ENCODE measurements at regions not wholly inside any gene's neighbourhood (a gene's known extent, or its start where the extent isn't known, plus 50 kb on each side); places are given as distances from the start of the nearest gene placed in this dataset.
A peak's percentile ranks its signal among the peaks of the same experiment; 100 is the strongest.

- CTCF ChIA-PET, result interaction anchor here (0.6 to 0.9 kb wide), 3 partner anchors 9 to 269 kb away, joined by 3 to 4 read pairs (median 4); no protein-coding TSS in a partner anchor
- H3K27ac Mint-ChIP-seq, result no peak overlapping the region
Measured at GRCh38 chr7:131190146-131190545, 137.5 kb upstream of the MKLN1 start.

GRCh38 chr7:131190581-131190980 is 137.1 kb upstream of the MKLN1 start:
- peaks cover 2% of the 10 kb centered on the region for H3K36me3 Mint-ChIP-seq (ENCODE audit: low read depth)
- no peak overlapping the region for H3K27ac Mint-ChIP-seq
- peaks cover 2% of the 10 kb centered on the region for H3K27me3 Mint-ChIP-seq (ENCODE audit: low read depth)
- no peak overlapping the region for H3K4me3 Mint-ChIP-seq
- DNase-seq, result no peak
- CTCF ChIA-PET, result interaction anchor here (0.6 to 0.9 kb wide), 3 partner anchors 8 to 269 kb away, joined by 3 to 4 read pairs (median 4); no protein-coding TSS in a partner anchor
- no peaks in the 10 kb centered on the region for H3K9me3 Mint-ChIP-seq (ENCODE audit: insufficient read depth)
- no peak for ATAC-seq
- POLR2A ChIA-PET, result no interaction called here
- H3K4me1 Mint-ChIP-seq (ENCODE audit: low read depth), result peaks cover 35% of the 10 kb centered on the region

More at GRCh38 chr7:131190146-131190545, 137.5 kb upstream of the MKLN1 start:
- ATAC-seq, result no peak
- Mint-ChIP-seq H3K4me1 (ENCODE audit: low read depth) (peaks cover 35% of the 10 kb centered on the region), H3K36me3 (ENCODE audit: low read depth) (peaks cover 2% of the 10 kb centered on the region), H3K4me3 (no peak overlapping the region), H3K27me3 (ENCODE audit: low read depth) (peaks cover 2% of the 10 kb centered on the region), H3K9me3 (ENCODE audit: insufficient read depth) (no peaks in the 10 kb centered on the region)
- POLR2A ChIA-PET, result interaction anchor here (3.2 kb wide), 1 partner anchor 81 kb away, joined by 18 read pairs; no protein-coding TSS in a partner anchor
- DNase-seq, result no peak

GRCh38 chr7:131194070-131194865 is 133.4 kb upstream of the MKLN1 start:
- POLR2A ChIA-PET, result no interaction called here
- no peaks in the 10 kb centered on the region for H3K36me3 Mint-ChIP-seq (ENCODE audit: low read depth)
- no peak for DNase-seq
- no peaks in the 10 kb centered on the region for H3K9me3 Mint-ChIP-seq (ENCODE audit: insufficient read depth)
- no peak overlapping the region for H3K4me3 Mint-ChIP-seq
- H3K4me1 Mint-ChIP-seq (ENCODE audit: low read depth), result peaks cover 26% of the 10 kb centered on the region
- no peak overlapping the region for H3K27ac Mint-ChIP-seq
- CTCF ChIA-PET, result interaction anchor here (1.1 kb wide), 1 partner anchor 15 kb away, joined by 4 read pairs; no protein-coding TSS in a partner anchor
- H3K27me3 Mint-ChIP-seq (ENCODE audit: low read depth), result peaks cover 2% of the 10 kb centered on the region
- no peak for ATAC-seq

- Mint-ChIP-seq H3K4me3 (no peak overlapping the region), H3K27me3 (ENCODE audit: low read depth) (peaks cover 2% of the 10 kb centered on the region), H3K36me3 (ENCODE audit: low read depth) (no peaks in the 10 kb centered on the region), H3K4me1 (ENCODE audit: low read depth) (peaks cover 9% of the 10 kb centered on the region), H3K27ac (no peak overlapping the region), H3K9me3 (ENCODE audit: insufficient read depth) (no peaks in the 10 kb centered on the region)
- DNase-seq (peak; percentile 17), ATAC-seq (no peak)
- ChIA-PET POLR2A (no interaction called here), CTCF (interaction anchor here (0.9 kb wide), 2 partner anchors 15 to 62 kb away, joined by 3 to 4 read pairs; no protein-coding TSS in a partner anchor)
Measured at GRCh38 chr7:131196803-131197202, 130.9 kb upstream of the MKLN1 start.

GRCh38 chr7:131197920-131198615 is 129.6 kb upstream of the MKLN1 start:
- ChIA-PET POLR2A (interaction anchor here (0.8 kb wide), 1 partner anchor 89 kb away, joined by 4 read pairs; no protein-coding TSS in a partner anchor), CTCF (interaction anchor here (1.0 to 1.5 kb wide), 2 partner anchors 8 to 21 kb away, joined by 3 to 4 read pairs; no protein-coding TSS in a partner anchor)
- Mint-ChIP-seq H3K36me3 (ENCODE audit: low read depth) (no peaks in the 10 kb centered on the region), H3K27me3 (ENCODE audit: low read depth) (peaks cover 2% of the 10 kb centered on the region), H3K9me3 (ENCODE audit: insufficient read depth) (no peaks in the 10 kb centered on the region), H3K27ac (no peak overlapping the region), H3K4me3 (no peak overlapping the region), H3K4me1 (ENCODE audit: low read depth) (peaks cover 9% of the 10 kb centered on the region)
- peak; percentile 57 for ATAC-seq
- no peak for DNase-seq

- ATAC-seq, result no peak
- CTCF ChIA-PET, result no interaction called here
Measured at GRCh38 chr7:131202451-131202850, 125.2 kb upstream of the MKLN1 start.

GRCh38 chr7:131203291-131203976 is 124.2 kb upstream of the MKLN1 start:
- CTCF ChIA-PET, result no interaction called here
- no peak for ATAC-seq
- Mint-ChIP-seq H3K27me3 (ENCODE audit: low read depth) (no peaks in the 10 kb centered on the region), H3K4me1 (ENCODE audit: low read depth) (no peaks in the 10 kb centered on the region), H3K36me3 (ENCODE audit: low read depth) (no peaks in the 10 kb centered on the region), H3K9me3 (ENCODE audit: insufficient read depth) (no peaks in the 10 kb centered on the region), H3K27ac (no peak overlapping the region), H3K4me3 (no peak overlapping the region)
- DNase-seq, result no peak
- POLR2A ChIA-PET, result no interaction called here

More at GRCh38 chr7:131202451-131202850, 125.2 kb upstream of the MKLN1 start:
- Mint-ChIP-seq H3K4me1 (ENCODE audit: low read depth) (peaks cover 9% of the 10 kb centered on the region), H3K27ac (no peak overlapping the region), H3K27me3 (ENCODE audit: low read depth) (no peaks in the 10 kb centered on the region), H3K36me3 (ENCODE audit: low read depth) (no peaks in the 10 kb centered on the region), H3K4me3 (no peak overlapping the region), H3K9me3 (ENCODE audit: insufficient read depth) (no peaks in the 10 kb centered on the region)
- no peak for DNase-seq
- POLR2A ChIA-PET, result no interaction called here

GRCh38 chr7:131208777-131209176 is 118.9 kb upstream of the MKLN1 start:
- Mint-ChIP-seq H3K36me3 (ENCODE audit: low read depth) (no peaks in the 10 kb centered on the region), H3K4me3 (no peak overlapping the region), H3K27me3 (ENCODE audit: low read depth) (no peaks in the 10 kb centered on the region), H3K4me1 (ENCODE audit: low read depth) (no peaks in the 10 kb centered on the region), H3K27ac (no peak overlapping the region), H3K9me3 (ENCODE audit: insufficient read depth) (no peaks in the 10 kb centered on the region)
- ChIA-PET CTCF (interaction anchor here (1.1 kb wide), 1 partner anchor 14 kb away, joined by 4 read pairs; no protein-coding TSS in a partner anchor), POLR2A (no interaction called here)
- ATAC-seq (no peak), DNase-seq (no peak)

GRCh38 chr7:131210618-131211017 is 117.1 kb upstream of the MKLN1 start:
- no peaks in the 10 kb centered on the region for H3K4me1 Mint-ChIP-seq (ENCODE audit: low read depth)
- H3K9me3 Mint-ChIP-seq (ENCODE audit: insufficient read depth), result no peaks in the 10 kb centered on the region
- CTCF ChIA-PET, result interaction anchor here (0.9 kb wide), 1 partner anchor 10 kb away, joined by 5 read pairs; no protein-coding TSS in a partner anchor
- DNase-seq (no peak), ATAC-seq (peak; percentile 80)
- H3K27ac Mint-ChIP-seq, result peak overlapping the region; percentile 65
- POLR2A ChIA-PET, result interaction anchor here (1.0 kb wide), 1 partner anchor 42 kb away, joined by 3 read pairs; no protein-coding TSS in a partner anchor
- H3K27me3 Mint-ChIP-seq (ENCODE audit: low read depth), result no peaks in the 10 kb centered on the region
- no peaks in the 10 kb centered on the region for H3K36me3 Mint-ChIP-seq (ENCODE audit: low read depth)
- no peak overlapping the region for H3K4me3 Mint-ChIP-seq

- ATAC-seq (no peak), DNase-seq (no peak)
- Mint-ChIP-seq H3K4me1 (ENCODE audit: low read depth) (no peaks in the 10 kb centered on the region), H3K27me3 (ENCODE audit: low read depth) (no peaks in the 10 kb centered on the region), H3K9me3 (ENCODE audit: insufficient read depth) (no peaks in the 10 kb centered on the region), H3K36me3 (ENCODE audit: low read depth) (no peaks in the 10 kb centered on the region), H3K27ac (no peak overlapping the region), H3K4me3 (no peak overlapping the region)
- ChIA-PET POLR2A (no interaction called here), CTCF (interaction anchor here (0.9 to 1.3 kb wide), 2 partner anchors 9 to 15 kb away, joined by 4 to 5 read pairs; no protein-coding TSS in a partner anchor)
Measured at GRCh38 chr7:131211500-131211899, 116.2 kb upstream of the MKLN1 start.

- DNase-seq (no peak), ATAC-seq (no peak)
- H3K36me3 Mint-ChIP-seq (ENCODE audit: low read depth), result no peaks in the 10 kb centered on the region
- no peaks in the 10 kb centered on the region for H3K4me1 Mint-ChIP-seq (ENCODE audit: low read depth)
- CTCF ChIA-PET, result interaction anchor here (1.3 kb wide), 1 partner anchor 16 kb away, joined by 4 read pairs; no protein-coding TSS in a partner anchor
- no peak overlapping the region for H3K27ac Mint-ChIP-seq
- no peak overlapping the region for H3K4me3 Mint-ChIP-seq
- H3K9me3 Mint-ChIP-seq (ENCODE audit: insufficient read depth), result no peaks in the 10 kb centered on the region
- POLR2A ChIA-PET, result no interaction called here
- no peaks in the 10 kb centered on the region for H3K27me3 Mint-ChIP-seq (ENCODE audit: low read depth)
Measured at GRCh38 chr7:131212114-131212513, 115.6 kb upstream of the MKLN1 start.

Data from activated CD8-positive, alpha-beta T cell treated with anti-CD3 and anti-CD28 coated beads, Interleukin-2, amount 10 ng/mL, durations not matched to agents 7 days and 5 days (primary cell).